GM10266 (cell line): ENCODE measurements at regions not wholly inside any gene's neighbourhood (a gene's known extent, or its start where the extent isn't known, plus 50 kb on each side); places are given as distances from the start of the nearest gene placed in this dataset.
"Not testable (repeated sequence)": the region's sequence is repeated elsewhere in the genome, so short reads cannot be mapped to it uniquely, and the experiment has no call there.

ENCODE experiments used
- DNase-seq: peaks from one replicate; pipeline ENCODE4 v3.0.0; 2012; ENCODE audit errors: extremely low spot score
- TF ChIP-seq, protein P1 (sequence below): IDR thresholded peaks from 2 replicates; pipeline ENCODE4 v1.5.1; 2012; ENCODE audit warnings: mild to moderate bottlenecking, low read depth; ENCODE audit not compliant: control insufficient read depth, insufficient read depth; ENCODE audit errors: missing control alignments

DNA sequence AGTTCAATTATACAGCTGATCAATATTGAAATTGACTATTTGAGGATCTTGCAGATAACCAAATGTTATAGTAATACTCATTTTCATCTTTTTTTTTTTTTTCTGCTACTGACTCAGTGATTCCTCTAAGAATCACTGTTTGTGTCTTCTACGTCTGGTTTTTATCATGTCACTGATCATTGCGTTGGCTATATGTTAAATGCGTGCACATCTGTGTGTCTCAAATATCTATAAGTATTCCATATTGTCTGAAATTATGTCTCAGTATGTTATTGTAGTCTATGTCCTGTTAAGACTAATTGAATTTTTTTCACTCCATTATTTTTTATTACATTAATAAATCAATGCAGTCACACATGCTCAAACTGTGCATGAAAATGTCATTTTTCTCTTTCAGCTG, 200.5 kb downstream of the PCDH20 start:
- TF ChIP-seq, protein P1, sequence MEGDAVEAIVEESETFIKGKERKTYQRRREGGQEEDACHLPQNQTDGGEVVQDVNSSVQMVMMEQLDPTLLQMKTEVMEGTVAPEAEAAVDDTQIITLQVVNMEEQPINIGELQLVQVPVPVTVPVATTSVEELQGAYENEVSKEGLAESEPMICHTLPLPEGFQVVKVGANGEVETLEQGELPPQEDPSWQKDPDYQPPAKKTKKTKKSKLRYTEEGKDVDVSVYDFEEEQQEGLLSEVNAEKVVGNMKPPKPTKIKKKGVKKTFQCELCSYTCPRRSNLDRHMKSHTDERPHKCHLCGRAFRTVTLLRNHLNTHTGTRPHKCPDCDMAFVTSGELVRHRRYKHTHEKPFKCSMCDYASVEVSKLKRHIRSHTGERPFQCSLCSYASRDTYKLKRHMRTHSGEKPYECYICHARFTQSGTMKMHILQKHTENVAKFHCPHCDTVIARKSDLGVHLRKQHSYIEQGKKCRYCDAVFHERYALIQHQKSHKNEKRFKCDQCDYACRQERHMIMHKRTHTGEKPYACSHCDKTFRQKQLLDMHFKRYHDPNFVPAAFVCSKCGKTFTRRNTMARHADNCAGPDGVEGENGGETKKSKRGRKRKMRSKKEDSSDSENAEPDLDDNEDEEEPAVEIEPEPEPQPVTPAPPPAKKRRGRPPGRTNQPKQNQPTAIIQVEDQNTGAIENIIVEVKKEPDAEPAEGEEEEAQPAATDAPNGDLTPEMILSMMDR: no peak
- DNase-seq: no peak

DNA sequence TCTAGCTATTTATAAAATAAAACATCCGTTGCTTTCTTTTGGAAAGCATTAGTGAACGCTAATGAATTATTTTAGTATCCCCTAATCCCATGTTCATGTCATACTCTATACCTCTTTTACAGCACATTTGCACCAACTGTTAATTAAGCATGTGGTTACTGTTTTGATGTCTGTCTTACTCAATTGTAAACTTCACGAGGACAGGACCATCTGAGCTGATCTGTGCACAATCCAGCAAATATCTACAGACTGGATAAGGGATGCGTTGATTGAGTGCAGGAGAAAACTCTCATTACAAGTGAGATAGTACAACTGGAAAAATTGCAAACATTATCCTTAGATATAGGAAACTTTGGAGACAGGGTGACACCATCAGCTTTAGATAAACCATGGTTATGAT, 201.1 kb downstream of the PCDH20 start:
- DNase-seq: no peak
- TF ChIP-seq, protein P1: no peak

DNA sequence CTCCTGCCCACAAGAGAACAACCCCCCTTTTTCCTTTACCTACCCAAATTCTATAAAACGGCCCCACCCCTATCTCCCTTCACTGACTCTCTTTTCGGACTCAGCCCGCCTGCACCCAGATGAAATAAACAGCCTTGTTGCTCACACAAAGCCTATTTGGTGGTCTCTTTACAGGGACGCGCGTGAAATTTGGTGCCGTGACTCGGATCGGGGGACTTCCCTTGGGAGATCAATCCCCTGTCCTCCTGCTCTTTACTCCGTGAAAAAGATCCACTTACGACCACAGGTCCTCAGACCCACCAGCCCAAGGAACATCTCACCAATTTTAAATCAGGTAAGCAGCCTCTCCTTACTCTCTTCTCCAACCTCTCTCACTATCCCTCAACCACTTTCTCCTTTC, 209.8 kb downstream of the PCDH20 start:
- DNase-seq: not testable (repeated sequence)

DNA sequence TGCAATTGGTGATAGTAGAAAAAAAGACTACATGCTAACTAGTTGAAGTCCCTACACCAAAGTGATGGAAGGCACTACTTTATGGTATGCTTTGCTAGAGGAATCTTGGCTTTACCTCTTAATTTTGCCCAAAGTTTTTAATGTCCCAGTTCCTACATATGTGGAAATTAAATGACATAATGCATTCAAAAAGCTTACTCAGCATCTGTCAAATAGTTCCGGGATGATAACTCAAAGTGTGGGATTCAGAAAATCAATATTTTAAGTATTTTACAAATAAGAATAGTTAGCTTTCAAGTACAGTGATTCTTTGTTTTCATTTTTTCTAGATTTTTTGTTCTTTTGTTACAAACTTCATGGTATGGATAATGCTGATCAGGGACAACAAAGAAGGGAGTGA, 211.6 kb downstream of the PCDH20 start:
- DNase-seq: no peak
- TF ChIP-seq, protein P1: no peak

DNA sequence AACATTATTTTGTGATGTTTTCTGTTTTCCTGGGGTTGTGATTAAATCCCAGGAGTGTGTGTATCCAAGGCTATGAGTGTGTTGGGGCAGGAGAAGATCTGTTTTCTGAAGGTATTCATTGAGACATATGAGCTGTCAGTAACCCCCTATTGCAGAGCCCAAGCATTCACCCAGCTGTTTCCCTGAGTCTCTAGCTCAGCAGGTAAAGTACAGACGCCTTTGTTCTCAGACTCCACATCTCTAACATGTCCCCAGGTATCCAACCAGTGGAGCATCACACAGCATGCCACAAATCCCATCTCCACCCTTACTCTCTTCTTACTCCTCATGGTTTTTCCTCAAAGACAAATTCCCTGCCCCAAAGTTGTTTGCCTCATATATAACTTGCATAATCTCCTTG, 213.6 kb downstream of the PCDH20 start:
- TF ChIP-seq, protein P1: no peak
- no peak for DNase-seq

DNA sequence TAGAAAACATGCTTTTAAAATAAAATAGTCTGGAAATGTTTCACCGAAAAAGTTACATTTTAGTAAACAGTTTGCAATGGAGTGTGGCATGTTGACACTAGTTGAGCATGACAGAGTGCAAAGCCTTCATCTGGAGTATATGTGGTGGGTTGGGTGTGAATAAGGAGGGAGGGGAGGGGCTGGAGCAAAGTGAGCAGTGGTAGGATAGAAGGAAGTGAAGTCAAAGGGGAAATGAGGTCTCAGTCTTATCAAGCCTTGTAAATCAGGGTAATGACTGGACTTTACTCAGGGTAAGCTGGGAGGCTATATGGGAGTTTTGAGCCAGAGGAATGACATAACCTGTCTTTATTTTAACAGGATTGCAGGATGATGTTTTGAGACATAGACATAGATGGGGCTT, 222.8 kb downstream of the PCDH20 start:
- TF ChIP-seq, protein P1: no peak
- DNase-seq: no peak

DNA sequence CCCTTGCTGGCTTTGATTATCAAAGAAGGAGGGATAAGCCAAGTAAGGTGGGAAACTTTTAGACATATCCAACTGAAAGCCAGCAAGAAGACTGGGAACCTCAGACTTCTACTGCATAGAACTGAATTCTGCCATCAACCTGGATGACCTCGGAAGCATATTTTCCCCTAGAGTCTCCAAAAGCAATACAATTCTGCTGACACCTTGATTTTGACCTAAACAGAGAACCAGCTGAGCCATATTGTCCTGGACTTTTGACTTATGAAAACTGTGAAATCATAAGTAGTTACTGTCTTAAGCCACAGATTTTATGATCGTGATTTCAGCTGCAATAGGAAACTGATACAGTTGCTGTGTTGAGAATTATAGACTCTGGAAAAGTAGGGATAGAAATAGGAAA, 227.6 kb downstream of the PCDH20 start:
- TF ChIP-seq, protein P1: no peak
- DNase-seq: no peak

DNA sequence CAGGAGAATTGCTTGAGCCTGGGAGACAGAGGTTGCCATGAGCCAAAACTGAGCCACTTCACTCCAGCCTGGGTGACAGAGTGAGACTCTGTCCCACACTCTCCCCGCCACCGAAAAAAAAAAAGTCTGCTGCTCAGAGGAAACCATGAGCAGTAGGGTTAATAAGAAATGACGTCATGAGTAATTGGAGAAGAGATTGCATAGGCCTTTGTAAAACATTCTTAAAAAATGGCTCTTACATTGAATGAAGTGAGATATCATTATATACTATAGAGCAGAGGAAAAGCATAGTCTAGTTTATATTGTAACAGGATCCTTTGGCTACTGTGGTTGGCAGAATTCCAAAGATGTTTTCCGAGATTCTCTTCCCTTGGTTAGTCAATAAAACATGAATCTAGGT, 228.2 kb downstream of the PCDH20 start:
- TF ChIP-seq, protein P1: no peak

More for the DNA sequence above, 228.2 kb downstream of the PCDH20 start:
- no peak for DNase-seq
